Caco-2 (cell line): ENCODE measurements at regions not wholly inside any gene's neighbourhood (a gene's known extent, or its start where the extent isn't known, plus 50 kb on each side); places are given as distances from the start of the nearest gene placed in this dataset.

Experiments
- BruUV-seq: library from RNA; stranded (reverse); fragments of 400-500 nt; replicated peaks from 2 replicates; lab custom pipeline; 2021; lab: Mats Ljungman, UMichigan
- CTCF ChIA-PET: fragments of 300-600 bp; sonication (Branson Sonifier 250); formaldehyde crosslinking; loops from one replicate; lab custom pipeline; 2022; ENCODE audit warnings: antibody characterized with exemption; lab: Charles Lee
- POLR2A ChIA-PET: fragments of 300-600 bp; sonication (Branson Sonifier 250); formaldehyde crosslinking; loops from one replicate; lab custom pipeline; 2022; ENCODE audit warnings: antibody characterized with exemption; lab: Charles Lee
- DNase-seq, 2 experiments: peaks; one replicate each; pipeline versions ENCODE4 v3.0.0 to v3.0.0-alpha.2; 2020 to 2022
- H3K27me3 ChIP-seq: replicated peaks from 2 replicates; pipeline ENCODE4 v1.6.0; 2011; ENCODE audit warnings: low read length; ENCODE audit not compliant: control insufficient read depth, insufficient read depth
- H3K36me3 ChIP-seq: 2 replicates; pipeline ENCODE4 v1.5.1; 2011; ENCODE audit warnings: low read length; ENCODE audit not compliant: control insufficient read depth, insufficient read depth
- H3K4me1 ChIP-seq: fragments of 250-450 bp; sonication (Bioruptor Pico); 2 replicates; pipeline ENCODE4 v1.5.1; 2020; ENCODE audit warnings: mild to moderate bottlenecking
- H3K4me3 ChIP-seq: 2 replicates; pipeline ENCODE4 v1.5.1; 2011; ENCODE audit warnings: low read depth, mild to moderate bottlenecking, control low read depth, low read length
- H3K9me3 ChIP-seq: fragments of 250-450 bp; sonication (Bioruptor Pico); 2 replicates; pipeline ENCODE4 v1.5.1; 2020; ENCODE audit warnings: mild to moderate bottlenecking, moderate library complexity
- H3K27ac Mint-ChIP-seq: one replicate; pipeline ENCODE4 v1.8.0; 2022; ENCODE audit warnings: mixed read lengths; ENCODE audit not compliant: unreplicated experiment
- H3K27me3 Mint-ChIP-seq: one replicate; pipeline ENCODE4 v1.8.0; 2022; ENCODE audit warnings: mixed read lengths; ENCODE audit not compliant: insufficient read depth, unreplicated experiment
- H3K36me3 Mint-ChIP-seq: one replicate; pipeline ENCODE4 v1.8.0; 2022; ENCODE audit warnings: mild to moderate bottlenecking, mixed read lengths; ENCODE audit not compliant: insufficient read depth, unreplicated experiment
- H3K4me1 Mint-ChIP-seq: one replicate; pipeline ENCODE4 v1.8.0; 2022; ENCODE audit warnings: low read depth, mixed read lengths; ENCODE audit not compliant: unreplicated experiment
- H3K4me3 Mint-ChIP-seq: one replicate; pipeline ENCODE4 v1.8.0; 2022; ENCODE audit warnings: mild to moderate bottlenecking, moderate library complexity, mixed read lengths; ENCODE audit not compliant: unreplicated experiment
- H3K9me3 Mint-ChIP-seq: one replicate; pipeline ENCODE4 v1.8.0; 2022; ENCODE audit warnings: mixed read lengths; ENCODE audit not compliant: unreplicated experiment
- intact Hi-C: fragments of 100-400 bp; cut with micrococcal nuclease; formaldehyde crosslinking; loops from one replicate; pipeline ENCODE4 v1.10.0; 2022; ENCODE audit not compliant: unreplicated experiment
- TF ChIP-seq, protein P1 (sequence below), 2 experiments: fragments of 200-600 bp in 1 of 2; IDR thresholded peaks; 1 replicate in 1 of 2; 2 replicates in 1 of 2; pipeline versions ENCODE4 v1.5.1 to v1.8.0; 2011 to 2022; ENCODE audit warnings: antibody characterized with exemption in 1 of 2, control low read depth in 1 of 2, inconsistent platforms in 1 of 2, low read depth in 1 of 2, low read length in 1 of 2, mild to moderate bottlenecking in 1 of 2, moderate library complexity in 1 of 2; ENCODE audit not compliant: insufficient read depth in 1 of 2, severe bottlenecking in 1 of 2, unreplicated experiment in 1 of 2

DNA sequence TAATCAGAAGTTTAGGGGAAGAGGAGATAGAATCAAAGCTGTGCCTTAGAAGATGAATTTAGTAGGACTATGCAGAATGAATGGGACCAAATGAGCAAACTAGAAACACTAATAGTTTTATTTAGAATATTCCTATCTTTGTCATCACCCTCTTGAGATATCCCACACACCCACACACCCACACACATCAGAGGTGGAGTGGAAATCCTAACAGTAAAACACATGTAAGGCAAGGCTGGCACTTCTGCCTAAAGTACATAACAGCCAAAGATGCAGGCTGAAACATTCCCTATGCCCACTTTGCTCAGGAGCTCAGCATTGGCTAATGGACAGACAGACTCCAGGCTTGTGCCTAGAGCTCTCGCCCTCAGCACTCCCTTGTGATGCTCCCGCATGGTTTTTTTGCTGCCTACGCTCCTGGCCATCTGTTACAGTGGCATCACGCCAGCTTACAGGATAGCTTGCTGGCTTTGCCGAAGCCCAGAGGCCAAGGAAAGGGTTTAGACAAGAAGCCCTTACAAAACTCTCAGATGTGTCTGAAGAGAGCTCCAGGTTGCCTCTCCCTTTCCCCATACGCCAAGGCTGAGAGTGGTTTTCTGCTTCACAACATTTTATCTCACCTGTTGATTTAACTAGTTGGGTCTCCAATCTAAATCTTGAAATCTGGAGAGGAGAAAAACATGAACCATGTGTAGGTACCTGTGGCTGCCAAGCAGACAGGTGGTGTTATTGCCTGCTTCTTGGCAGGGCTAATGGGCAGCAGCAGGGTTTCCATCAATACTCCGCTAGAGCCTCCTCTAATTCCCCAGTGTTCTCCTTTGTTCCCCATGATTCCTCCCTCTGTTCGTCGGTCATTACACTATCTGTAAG is 282.6 kb upstream of the ID4 start:
- Histone ChIP-seq H3K36me3 (no peaks in the 10 kb centered on the region), H3K4me1 (no peaks in the 10 kb centered on the region), H3K4me3 (no peak overlapping the region), H3K9me3 (no peaks in the 10 kb centered on the region; the same call in 1 of the 2 replicates), H3K27me3 (no peaks in the 10 kb centered on the region)
- Mint-ChIP-seq H3K27ac (no peak overlapping the region), H3K36me3 (no peaks in the 10 kb centered on the region), H3K4me1 (no peaks in the 10 kb centered on the region), H3K4me3 (no peak overlapping the region), H3K27me3 (no peaks in the 10 kb centered on the region), H3K9me3 (no peaks in the 10 kb centered on the region)
- ChIA-PET CTCF (no interaction called here), POLR2A (no interaction called here)
- intact Hi-C loops, result no loop called here
- no peak for DNase-seq
- BruUV-seq, result no TSS peak
- TF ChIP-seq, protein P1, sequence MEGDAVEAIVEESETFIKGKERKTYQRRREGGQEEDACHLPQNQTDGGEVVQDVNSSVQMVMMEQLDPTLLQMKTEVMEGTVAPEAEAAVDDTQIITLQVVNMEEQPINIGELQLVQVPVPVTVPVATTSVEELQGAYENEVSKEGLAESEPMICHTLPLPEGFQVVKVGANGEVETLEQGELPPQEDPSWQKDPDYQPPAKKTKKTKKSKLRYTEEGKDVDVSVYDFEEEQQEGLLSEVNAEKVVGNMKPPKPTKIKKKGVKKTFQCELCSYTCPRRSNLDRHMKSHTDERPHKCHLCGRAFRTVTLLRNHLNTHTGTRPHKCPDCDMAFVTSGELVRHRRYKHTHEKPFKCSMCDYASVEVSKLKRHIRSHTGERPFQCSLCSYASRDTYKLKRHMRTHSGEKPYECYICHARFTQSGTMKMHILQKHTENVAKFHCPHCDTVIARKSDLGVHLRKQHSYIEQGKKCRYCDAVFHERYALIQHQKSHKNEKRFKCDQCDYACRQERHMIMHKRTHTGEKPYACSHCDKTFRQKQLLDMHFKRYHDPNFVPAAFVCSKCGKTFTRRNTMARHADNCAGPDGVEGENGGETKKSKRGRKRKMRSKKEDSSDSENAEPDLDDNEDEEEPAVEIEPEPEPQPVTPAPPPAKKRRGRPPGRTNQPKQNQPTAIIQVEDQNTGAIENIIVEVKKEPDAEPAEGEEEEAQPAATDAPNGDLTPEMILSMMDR (IDR thresholded peaks at IDR 0.05; ENCODE audit: insufficient read depth in 1 of 2, low read depth in 1 of 2, low read length in 1 of 2, severe bottlenecking in 1 of 2, unreplicated experiment in 1 of 2), result no peak

DNA sequence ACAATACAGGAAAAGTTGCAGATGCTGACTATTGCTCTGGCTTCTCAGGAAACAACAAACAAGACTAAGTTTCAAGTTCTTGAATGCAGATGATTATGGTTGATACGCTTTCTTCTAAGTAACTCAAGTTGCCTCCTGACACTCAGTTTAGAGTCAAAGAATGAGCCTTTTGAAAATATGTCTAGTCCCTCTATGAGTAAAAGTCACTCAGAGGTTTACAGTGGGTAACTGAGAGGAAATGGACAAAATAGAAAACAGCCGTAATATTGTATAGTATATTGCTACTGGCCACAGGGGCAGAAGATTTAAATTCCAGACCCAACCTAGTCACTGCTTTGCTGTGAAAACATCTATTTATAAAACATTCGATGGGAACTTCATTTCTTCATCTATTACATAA is 280.0 kb upstream of the ID4 start:
- ChIA-PET CTCF (no interaction called here), POLR2A (no interaction called here)
- Mint-ChIP-seq H3K4me3 (no peak overlapping the region), H3K36me3 (no peaks in the 10 kb centered on the region), H3K9me3 (no peaks in the 10 kb centered on the region), H3K27me3 (no peaks in the 10 kb centered on the region), H3K27ac (no peak overlapping the region), H3K4me1 (no peaks in the 10 kb centered on the region)
- H3K27me3 ChIP-seq, result no peaks in the 10 kb centered on the region
- intact Hi-C loops, result no loop called here
- H3K4me3 ChIP-seq, result no peak overlapping the region
- DNase-seq, result no peak
- no peaks in the 10 kb centered on the region for H3K4me1 ChIP-seq
- no peaks in the 10 kb centered on the region for H3K36me3 ChIP-seq
- TF ChIP-seq, protein P1 (IDR thresholded peaks at IDR 0.05; ENCODE audit: insufficient read depth in 1 of 2, low read depth in 1 of 2, low read length in 1 of 2, severe bottlenecking in 1 of 2, unreplicated experiment in 1 of 2), result no peak
- no peaks in the 10 kb centered on the region; the same call in 1 of the 2 replicates for H3K9me3 ChIP-seq
- no TSS peak for BruUV-seq

DNA sequence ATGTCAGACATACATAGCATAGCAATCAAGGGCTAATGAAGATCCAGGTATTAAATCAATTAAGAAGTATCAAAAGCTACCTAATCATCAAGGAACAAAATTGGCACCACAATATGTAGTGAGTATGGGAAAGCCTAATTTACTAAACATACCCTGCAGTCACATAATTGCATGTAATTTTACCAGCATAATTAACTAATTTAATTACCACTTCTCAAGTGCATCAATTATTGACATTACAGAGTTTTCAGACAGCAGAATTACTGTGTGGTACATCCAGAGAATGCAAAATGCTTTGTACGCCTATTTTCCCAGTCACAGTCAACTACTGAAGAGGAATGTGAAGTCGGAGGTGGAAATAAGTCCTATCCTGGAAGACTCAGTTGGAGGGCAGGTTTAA is 279.0 kb upstream of the ID4 start:
- no peak overlapping the region for H3K27ac Mint-ChIP-seq

More for the DNA sequence above, 279.0 kb upstream of the ID4 start:
- H3K4me3 Mint-ChIP-seq, result no peak overlapping the region
- Histone ChIP-seq H3K4me1 (no peaks in the 10 kb centered on the region), H3K4me3 (no peak overlapping the region), H3K36me3 (no peaks in the 10 kb centered on the region), H3K27me3 (no peaks in the 10 kb centered on the region), H3K9me3 (no peaks in the 10 kb centered on the region; the same call in 1 of the 2 replicates)
- no peak for DNase-seq
- no TSS peak for BruUV-seq
- H3K36me3 Mint-ChIP-seq, result no peaks in the 10 kb centered on the region
- POLR2A ChIA-PET, result no interaction called here
- TF ChIP-seq, protein P1 (IDR thresholded peaks at IDR 0.05; ENCODE audit: insufficient read depth in 1 of 2, low read depth in 1 of 2, low read length in 1 of 2, severe bottlenecking in 1 of 2, unreplicated experiment in 1 of 2), result no peak
- no peaks in the 10 kb centered on the region for H3K9me3 Mint-ChIP-seq
- H3K27me3 Mint-ChIP-seq, result no peaks in the 10 kb centered on the region
- CTCF ChIA-PET, result no interaction called here
- no peaks in the 10 kb centered on the region for H3K4me1 Mint-ChIP-seq
- intact Hi-C loops, result no loop called here
